Astrocyte (in vitro differentiated cells and primary cell): ENCODE measurements at regions not wholly inside any gene's neighbourhood (a gene's known extent, or its start where the extent isn't known, plus 50 kb on each side); places are given as distances from the start of the nearest gene placed in this dataset.

Experiments used
- DNase-seq: peaks from one replicate; pipeline ENCODE4 v3.0.0-alpha.2; 2010; ENCODE audit warnings: low read depth
- FAIRE-seq: peaks from 2 replicates; lab custom pipeline; 2011; peaks lifted over from hg19 to GRCh38; lab: Jason Lieb, UNC
- H2AFZ ChIP-seq: 2 replicates; pipeline ENCODE4 v1.6.0; 2012; ENCODE audit warnings: low read depth, low read length, inconsistent platforms
- H3K27ac ChIP-seq: 2 replicates; pipeline ENCODE4 v1.5.1; 2011; ENCODE audit warnings: low read depth, low read length, inconsistent platforms
- H3K27me3 ChIP-seq: 2 replicates; pipeline ENCODE4 v1.6.0; 2011; ENCODE audit warnings: low read length, inconsistent platforms; ENCODE audit not compliant: insufficient read depth
- H3K36me3 ChIP-seq: 2 replicates; pipeline ENCODE4 v1.5.1; 2011; ENCODE audit warnings: low read length, inconsistent platforms; ENCODE audit not compliant: insufficient read depth
- H3K4me1 ChIP-seq: 2 replicates; pipeline ENCODE4 v1.5.1; 2011; ENCODE audit warnings: low read length, inconsistent platforms; ENCODE audit not compliant: insufficient read depth
- H3K4me2 ChIP-seq: 2 replicates; pipeline ENCODE4 v1.6.0; 2012; ENCODE audit warnings: low read length, inconsistent platforms
- H3K4me3 ChIP-seq: 2 replicates; pipeline ENCODE4 v1.5.1; 2011; ENCODE audit warnings: low read depth, mild to moderate bottlenecking, low read length, inconsistent platforms; ENCODE audit not compliant: insufficient read depth
- H3K79me2 ChIP-seq: 2 replicates; pipeline ENCODE4 v1.6.0; 2012; ENCODE audit warnings: mild to moderate bottlenecking, low read length, inconsistent platforms; ENCODE audit not compliant: insufficient read depth
- H3K9ac ChIP-seq: 2 replicates; pipeline ENCODE4 v1.6.0; 2012; ENCODE audit warnings: mild to moderate bottlenecking, low read length, inconsistent platforms
- H3K9me3 ChIP-seq: 2 replicates; pipeline ENCODE4 v1.5.1; 2012; ENCODE audit warnings: low read depth, mild to moderate bottlenecking, low read length, inconsistent platforms; ENCODE audit not compliant: insufficient read depth
- H4K20me1 ChIP-seq: 2 replicates; pipeline ENCODE4 v1.6.0; 2012; ENCODE audit warnings: low read length, inconsistent platforms; ENCODE audit not compliant: insufficient read depth
- H3K27ac Mint-ChIP-seq: one replicate; pipeline ENCODE4 v1.8.0; 2021; ENCODE audit warnings: mild to moderate bottlenecking, mixed read lengths; ENCODE audit not compliant: unreplicated experiment
- H3K27me3 Mint-ChIP-seq: one replicate; pipeline ENCODE4 v1.8.0; 2021; ENCODE audit warnings: low read depth, mixed read lengths; ENCODE audit not compliant: unreplicated experiment
- H3K36me3 Mint-ChIP-seq: one replicate; pipeline ENCODE4 v1.8.0; 2021; ENCODE audit warnings: low read depth, mixed read lengths; ENCODE audit not compliant: unreplicated experiment
- H3K4me1 Mint-ChIP-seq: one replicate; pipeline ENCODE4 v1.8.0; 2021; ENCODE audit warnings: low read depth, mixed read lengths; ENCODE audit not compliant: unreplicated experiment
- H3K4me3 Mint-ChIP-seq: one replicate; pipeline ENCODE4 v1.8.0; 2021; ENCODE audit warnings: mild to moderate bottlenecking, moderate library complexity, mixed read lengths; ENCODE audit not compliant: unreplicated experiment
- H3K9me3 Mint-ChIP-seq: one replicate; pipeline ENCODE4 v1.8.0; 2021; ENCODE audit warnings: mild to moderate bottlenecking, mixed read lengths; ENCODE audit not compliant: unreplicated experiment
- EZH2 ChIP-seq: IDR thresholded peaks from 2 replicates; pipeline ENCODE4 v1.6.1; 2012; ENCODE audit warnings: mild to moderate bottlenecking, low read length, inconsistent platforms; ENCODE audit not compliant: insufficient read depth
- TF ChIP-seq, protein P1 (sequence below): IDR thresholded peaks from 2 replicates; pipeline ENCODE4 v1.5.1; 2011; ENCODE audit warnings: low read depth, mild to moderate bottlenecking, inconsistent platforms, low read length, moderate library complexity; ENCODE audit not compliant: insufficient read depth

DNA sequence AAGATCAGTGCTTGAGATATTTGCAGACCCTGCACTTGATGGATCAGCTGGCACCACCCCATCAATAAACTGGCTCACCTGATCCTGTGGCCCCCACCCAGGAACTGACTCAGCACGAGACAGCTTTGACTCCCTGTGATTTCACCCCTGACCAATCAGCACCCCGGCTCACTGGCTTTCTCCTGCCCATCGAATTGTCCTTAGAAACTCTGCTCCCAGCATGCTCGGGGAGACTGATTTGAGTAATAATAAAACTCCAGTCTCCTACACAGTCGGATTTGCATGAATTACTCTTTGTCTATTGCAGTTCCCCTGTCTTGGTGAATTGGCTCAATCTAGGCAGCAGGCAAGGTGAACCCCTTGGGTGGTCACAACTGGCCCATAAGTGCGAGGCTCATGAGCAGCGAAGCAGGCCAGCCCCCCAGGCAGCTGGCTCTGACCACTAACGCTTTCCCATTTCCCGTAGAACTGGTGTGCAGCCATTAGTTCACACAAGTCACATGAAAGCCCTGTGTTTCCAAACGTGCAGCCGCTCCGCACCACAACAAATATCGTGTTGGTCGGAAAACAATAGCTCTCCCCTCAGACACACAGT lies 79.6 kb downstream of the RSPH3 start:
- TF ChIP-seq, protein P1, sequence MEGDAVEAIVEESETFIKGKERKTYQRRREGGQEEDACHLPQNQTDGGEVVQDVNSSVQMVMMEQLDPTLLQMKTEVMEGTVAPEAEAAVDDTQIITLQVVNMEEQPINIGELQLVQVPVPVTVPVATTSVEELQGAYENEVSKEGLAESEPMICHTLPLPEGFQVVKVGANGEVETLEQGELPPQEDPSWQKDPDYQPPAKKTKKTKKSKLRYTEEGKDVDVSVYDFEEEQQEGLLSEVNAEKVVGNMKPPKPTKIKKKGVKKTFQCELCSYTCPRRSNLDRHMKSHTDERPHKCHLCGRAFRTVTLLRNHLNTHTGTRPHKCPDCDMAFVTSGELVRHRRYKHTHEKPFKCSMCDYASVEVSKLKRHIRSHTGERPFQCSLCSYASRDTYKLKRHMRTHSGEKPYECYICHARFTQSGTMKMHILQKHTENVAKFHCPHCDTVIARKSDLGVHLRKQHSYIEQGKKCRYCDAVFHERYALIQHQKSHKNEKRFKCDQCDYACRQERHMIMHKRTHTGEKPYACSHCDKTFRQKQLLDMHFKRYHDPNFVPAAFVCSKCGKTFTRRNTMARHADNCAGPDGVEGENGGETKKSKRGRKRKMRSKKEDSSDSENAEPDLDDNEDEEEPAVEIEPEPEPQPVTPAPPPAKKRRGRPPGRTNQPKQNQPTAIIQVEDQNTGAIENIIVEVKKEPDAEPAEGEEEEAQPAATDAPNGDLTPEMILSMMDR, result no peak
- TF ChIP-seq EZH2, result no peak
- H3K36me3 Mint-ChIP-seq, result peaks cover 1% of the 10 kb centered on the region
- H3K9ac ChIP-seq, result no peak overlapping the region
- peak overlapping the region; percentile 34 for H2AFZ ChIP-seq
- H3K4me1 Mint-ChIP-seq, result peaks cover 4% of the 10 kb centered on the region
- H3K36me3 ChIP-seq, result no peaks in the 10 kb centered on the region
- DNase-seq, result no peak
- H3K27me3 ChIP-seq, result no peaks in the 10 kb centered on the region
- H3K79me2 ChIP-seq, result no peaks in the 10 kb centered on the region
- peaks cover 4% of the 10 kb centered on the region for H3K27me3 Mint-ChIP-seq
- H3K4me3 Mint-ChIP-seq, result no peak overlapping the region
- no peak overlapping the region for H3K4me2 ChIP-seq
- FAIRE-seq, result no peak
- no peaks in the 10 kb centered on the region for H3K9me3 ChIP-seq
- no peak overlapping the region for H3K27ac ChIP-seq
- no peak overlapping the region for H3K27ac Mint-ChIP-seq
- H3K4me1 ChIP-seq, result no peaks in the 10 kb centered on the region
- no peaks in the 10 kb centered on the region for H3K9me3 Mint-ChIP-seq
- H4K20me1 ChIP-seq, result no peaks in the 10 kb centered on the region
- H3K4me3 ChIP-seq, result no peak overlapping the region

DNA sequence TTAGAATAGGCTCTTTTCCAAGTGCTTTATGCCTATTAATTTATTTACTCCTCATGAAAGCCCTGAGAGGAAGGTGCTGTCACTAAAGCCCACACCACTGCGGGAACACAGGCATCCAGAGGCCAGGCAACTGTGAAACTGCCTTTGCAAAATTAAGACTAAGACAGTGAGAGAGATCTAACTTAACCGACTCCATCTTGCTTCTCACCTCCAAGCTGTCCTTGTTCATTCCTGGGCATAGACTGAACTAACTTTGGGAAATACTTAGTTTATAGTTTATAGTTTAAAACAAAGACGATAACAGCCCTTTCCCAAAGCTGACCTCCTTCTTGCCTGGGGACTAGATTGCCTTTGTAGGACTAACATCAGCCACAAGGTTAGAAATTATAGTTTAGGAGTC lies 80.1 kb downstream of the RSPH3 start:
- H3K27me3 Mint-ChIP-seq, result peaks cover 4% of the 10 kb centered on the region
- no peaks in the 10 kb centered on the region for H3K9me3 Mint-ChIP-seq
- H2AFZ ChIP-seq, result no peak overlapping the region
- no peaks in the 10 kb centered on the region for H3K27me3 ChIP-seq
- H3K9ac ChIP-seq, result no peak overlapping the region
- H3K27ac ChIP-seq, result no peak overlapping the region
- no peak overlapping the region for H3K27ac Mint-ChIP-seq
- H3K4me2 ChIP-seq, result no peak overlapping the region
- no peak overlapping the region for H3K4me3 Mint-ChIP-seq
- H3K4me1 Mint-ChIP-seq, result peaks cover 4% of the 10 kb centered on the region
- H3K36me3 Mint-ChIP-seq, result peaks cover 1% of the 10 kb centered on the region
- H3K36me3 ChIP-seq, result no peaks in the 10 kb centered on the region
- H3K79me2 ChIP-seq, result no peaks in the 10 kb centered on the region
- FAIRE-seq, result no peak
- H3K4me3 ChIP-seq, result no peak overlapping the region
- no peaks in the 10 kb centered on the region for H3K9me3 ChIP-seq
- TF ChIP-seq, protein P1, result no peak
- no peak for TF ChIP-seq EZH2
- no peaks in the 10 kb centered on the region for H4K20me1 ChIP-seq
- no peaks in the 10 kb centered on the region for H3K4me1 ChIP-seq
- no peak for DNase-seq

DNA sequence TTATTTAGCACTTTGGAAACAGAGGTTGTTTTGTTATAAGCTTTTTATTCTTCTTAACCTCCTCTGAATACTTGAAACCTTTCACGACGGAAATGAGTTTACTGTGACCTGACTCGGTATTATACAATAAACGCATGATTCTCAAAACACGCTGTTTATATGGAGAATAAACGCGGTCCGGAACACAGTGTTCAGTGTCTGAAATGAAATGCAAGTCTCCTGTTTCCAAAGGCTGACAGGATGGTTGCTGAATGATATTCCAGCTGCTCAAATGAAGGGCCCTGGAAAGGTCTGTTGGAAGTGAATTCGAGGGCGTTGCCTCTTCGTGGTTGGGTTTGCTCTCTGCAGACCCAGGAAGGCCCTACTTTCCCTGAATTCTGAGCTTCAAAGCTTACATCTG lies 83.4 kb downstream of the RSPH3 start:
- Histone ChIP-seq H3K27me3 (no peaks in the 10 kb centered on the region), H3K4me2 (no peak overlapping the region), H3K27ac (no peak overlapping the region), H3K79me2 (no peaks in the 10 kb centered on the region), H3K36me3 (no peaks in the 10 kb centered on the region), H4K20me1 (no peaks in the 10 kb centered on the region), H3K9me3 (no peaks in the 10 kb centered on the region), H3K4me1 (no peaks in the 10 kb centered on the region), H3K4me3 (no peak overlapping the region), H3K9ac (no peak overlapping the region), H2AFZ (no peak overlapping the region)
- Mint-ChIP-seq H3K36me3 (peaks cover 1% of the 10 kb centered on the region), H3K27me3 (peaks cover 8% of the 10 kb centered on the region), H3K27ac (no peak overlapping the region), H3K4me3 (no peak overlapping the region), H3K4me1 (peaks cover 10% of the 10 kb centered on the region), H3K9me3 (peaks cover 5% of the 10 kb centered on the region)
- no peak for FAIRE-seq
- DNase-seq, result no peak
- TF ChIP-seq, protein P1, result no peak
- TF ChIP-seq EZH2, result no peak
